ENCODE measurements at regions not wholly inside any gene's neighbourhood (a gene's known extent, or its start where the extent isn't known, plus 50 kb on each side); places are given as distances from the start of the nearest gene placed in this dataset.
"Not testable (repeated sequence)": the region's sequence is repeated elsewhere in the genome, so short reads cannot be mapped to it uniquely, and the experiment has no call there.

DNA sequence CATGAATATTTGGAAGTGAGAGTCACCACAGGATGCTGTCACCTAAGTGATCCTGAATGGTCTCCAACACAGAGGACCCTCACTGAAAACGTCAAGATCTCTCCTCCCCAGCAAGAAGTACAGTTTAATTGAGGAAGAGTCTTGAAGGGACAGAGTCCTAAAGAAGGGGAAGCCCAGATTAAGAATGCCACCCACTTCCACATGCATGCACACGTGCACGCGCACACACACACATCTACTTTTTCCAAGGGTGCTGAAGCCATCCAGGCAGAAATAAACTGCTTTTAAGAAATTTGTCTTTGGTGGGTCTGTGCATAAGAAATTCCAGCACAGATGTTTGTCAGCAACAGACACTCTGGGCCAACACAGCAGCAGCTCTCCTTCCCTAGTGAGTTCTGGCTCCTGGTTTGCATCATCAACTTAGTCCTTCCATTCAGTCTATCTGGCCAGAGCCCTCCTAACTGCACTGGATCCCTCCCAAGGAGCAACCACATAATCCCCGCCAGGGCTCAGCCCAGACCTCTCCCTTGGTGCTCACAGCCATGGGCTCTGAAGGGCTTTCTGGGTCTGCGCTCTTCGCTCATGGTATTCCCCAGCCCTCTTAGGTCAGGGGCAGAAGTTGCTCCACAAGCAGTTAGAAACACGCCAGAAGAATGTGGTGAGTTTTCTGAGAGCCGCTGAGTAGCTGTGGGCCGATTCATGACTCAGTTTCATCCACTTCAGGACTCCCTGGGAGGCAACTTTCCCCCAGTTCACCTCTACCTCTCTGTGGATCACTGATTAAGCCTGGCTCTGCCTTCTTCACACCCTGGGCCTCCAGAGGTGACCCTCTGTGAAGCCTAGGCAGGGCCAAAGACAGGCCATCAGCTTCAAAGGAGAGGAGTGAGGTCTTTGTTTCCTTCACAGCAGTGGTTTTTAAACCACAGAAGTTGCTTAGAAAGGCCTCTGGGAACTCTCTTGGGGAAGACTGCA is 132.6 kb upstream of the LIPC start:
- DNase-seq = no peak

DNA sequence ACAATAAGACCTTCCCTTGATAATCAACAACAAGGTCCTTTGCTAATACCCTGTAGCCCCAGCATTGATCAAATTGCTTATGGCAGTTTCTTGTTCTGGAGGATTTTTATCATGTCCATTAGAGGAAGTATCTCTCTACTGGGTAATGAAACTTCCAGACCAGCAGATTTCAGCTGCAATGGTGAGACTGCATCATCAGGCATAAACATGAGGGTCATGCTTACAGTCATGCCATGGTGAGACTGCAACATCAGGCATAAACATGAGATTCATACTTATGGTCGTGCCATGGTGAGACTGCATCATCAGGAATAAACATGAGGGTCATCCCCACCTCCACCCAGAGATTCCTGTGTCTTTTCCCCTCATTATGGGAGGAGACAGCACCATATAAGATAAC is 129.0 kb upstream of the LIPC start:
- no peak for DNase-seq

DNA sequence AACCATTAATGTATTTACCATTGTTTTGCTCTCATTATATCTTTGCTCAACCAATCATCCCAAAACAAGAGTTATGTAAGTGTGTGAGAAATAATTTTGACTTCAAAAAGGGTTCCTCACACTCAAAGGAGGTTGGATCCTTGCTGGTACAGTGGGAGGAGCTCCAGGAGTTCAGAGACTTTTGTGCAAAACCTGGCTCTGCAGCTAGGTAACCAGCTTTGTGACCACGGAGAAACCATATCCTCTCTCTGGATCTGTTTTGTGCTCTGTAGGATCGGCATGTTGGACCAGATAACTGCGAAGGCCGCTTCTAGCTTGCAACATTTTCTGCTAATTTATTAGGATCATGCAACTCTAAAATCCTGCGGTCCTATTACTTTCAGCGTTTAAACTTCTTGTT is 128.6 kb upstream of the LIPC start:
- no peak for DNase-seq

- DNase-seq = no peak
Measured at GRCh38 chr15:58306591-58307312, 125.0 kb upstream of the LIPC start.

- DNase-seq = no peak
Measured at GRCh38 chr15:58307313-58307961, 124.4 kb upstream of the LIPC start.

DNA sequence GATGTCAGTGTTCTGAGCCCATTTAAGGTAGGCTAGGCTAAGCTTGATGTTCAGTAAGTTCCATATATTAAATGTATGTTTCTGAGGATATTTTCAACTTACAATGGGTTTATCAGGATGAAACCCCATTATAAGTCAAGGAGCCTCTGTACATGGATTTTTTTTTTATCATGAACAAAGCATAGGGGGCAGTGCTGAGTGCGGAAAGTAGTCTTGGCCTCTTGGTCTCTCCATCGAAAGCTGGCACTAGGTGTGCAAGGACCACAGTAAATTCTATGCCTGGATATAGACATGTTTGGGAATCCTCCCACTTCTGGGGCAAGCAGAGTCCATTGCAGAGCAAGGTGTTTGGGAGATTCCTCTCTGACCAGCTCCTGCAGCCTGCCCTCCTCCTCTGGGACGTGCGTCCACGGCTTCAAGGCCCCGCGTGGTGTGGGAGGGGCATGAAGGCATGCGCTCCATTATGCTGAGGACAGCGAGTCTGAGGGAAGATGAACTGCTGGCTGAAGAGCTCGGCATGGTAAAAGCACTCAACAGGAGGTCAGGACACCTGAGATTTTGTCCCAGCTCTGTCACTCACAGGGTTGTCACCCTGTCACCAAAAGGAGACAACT is 122.9 kb upstream of the LIPC start:
- no peak for DNase-seq

GRCh38 chr15:58309963-58310928 is 121.5 kb upstream of the LIPC start:
- DNase-seq = no peak

- no peak for DNase-seq
Measured at GRCh38 chr15:58311556-58311955, 120.2 kb upstream of the LIPC start.

DNA sequence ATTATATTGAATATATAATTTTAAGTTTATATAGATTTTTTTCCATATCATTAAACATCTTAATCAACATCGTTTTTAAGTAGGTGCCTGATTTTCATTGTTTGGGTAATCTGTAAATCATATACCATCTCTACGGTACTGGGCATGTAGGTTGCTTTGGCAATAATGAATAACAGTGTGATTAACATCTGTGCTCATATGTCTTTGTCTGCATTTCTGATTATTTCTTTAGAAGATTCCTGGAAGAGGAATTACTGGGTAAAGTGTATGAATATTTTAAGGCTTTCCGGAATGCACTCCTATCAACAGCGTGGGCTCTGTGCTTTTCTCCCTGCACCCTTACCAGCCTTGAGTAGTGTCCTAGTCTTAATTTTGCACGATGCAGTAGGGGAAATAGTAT is 119.8 kb upstream of the LIPC start:
- DNase-seq = no peak

DNA sequence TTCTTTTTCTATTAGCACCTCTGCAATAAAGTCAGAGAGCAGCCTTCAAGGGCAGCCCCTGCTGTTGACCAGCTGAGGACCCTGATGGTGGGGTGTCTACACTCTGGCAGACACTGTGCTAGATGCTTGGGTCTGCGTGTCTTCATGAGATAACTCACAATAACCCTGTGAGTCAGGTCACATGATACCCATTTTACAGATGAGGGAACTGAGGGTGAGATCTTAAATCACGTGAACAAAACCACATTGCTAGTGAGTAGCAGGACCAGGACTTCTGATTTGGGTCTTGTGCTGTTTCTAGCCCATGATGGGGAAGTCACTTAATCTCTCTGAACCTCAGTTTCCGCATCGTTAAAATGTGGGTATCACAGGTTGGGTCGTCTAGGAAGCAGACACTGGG is 118.5 kb upstream of the LIPC start:
- no peak for DNase-seq

DNA sequence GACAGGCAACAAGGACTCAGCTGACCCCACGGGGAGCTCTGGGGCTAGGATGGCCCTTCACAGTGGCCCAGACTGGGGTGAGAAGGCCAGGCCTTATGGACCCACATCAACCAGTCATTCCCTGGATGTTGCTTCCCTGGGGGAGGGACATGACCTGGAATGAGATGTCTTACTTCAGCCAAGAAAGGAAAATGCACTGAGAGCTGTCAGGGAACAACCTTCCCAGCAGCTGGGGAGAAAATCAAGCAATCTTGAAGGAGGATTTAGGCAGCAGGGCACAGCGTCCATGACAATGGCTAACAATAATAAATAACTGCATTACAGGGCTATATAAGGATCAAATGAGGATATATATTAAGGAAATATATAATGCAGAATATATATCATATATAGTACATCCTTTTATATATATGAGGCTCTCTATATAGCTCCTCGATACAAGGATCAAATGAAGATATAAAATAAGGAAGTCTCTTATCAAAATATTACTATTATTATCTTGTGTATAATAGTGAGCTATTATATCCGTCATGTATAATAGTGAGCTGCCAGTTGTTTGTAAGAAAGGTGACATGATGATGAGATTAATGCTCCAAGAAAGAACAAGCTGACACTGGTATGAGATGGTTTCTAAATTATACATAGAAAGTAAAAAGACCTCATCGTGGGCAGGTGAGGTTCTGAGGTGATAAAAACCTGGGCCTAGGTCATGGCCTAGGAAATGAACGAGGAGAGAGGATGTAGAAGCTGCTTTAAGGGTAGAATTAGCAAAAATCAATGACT is 117.8 kb upstream of the LIPC start:
- DNase-seq = no peak

- no peak for DNase-seq
Measured at GRCh38 chr15:58314593-58315216, 117.1 kb upstream of the LIPC start.

GRCh38 chr15:58318517-58318916 is 113.3 kb upstream of the LIPC start:
- no peak for DNase-seq

DNA sequence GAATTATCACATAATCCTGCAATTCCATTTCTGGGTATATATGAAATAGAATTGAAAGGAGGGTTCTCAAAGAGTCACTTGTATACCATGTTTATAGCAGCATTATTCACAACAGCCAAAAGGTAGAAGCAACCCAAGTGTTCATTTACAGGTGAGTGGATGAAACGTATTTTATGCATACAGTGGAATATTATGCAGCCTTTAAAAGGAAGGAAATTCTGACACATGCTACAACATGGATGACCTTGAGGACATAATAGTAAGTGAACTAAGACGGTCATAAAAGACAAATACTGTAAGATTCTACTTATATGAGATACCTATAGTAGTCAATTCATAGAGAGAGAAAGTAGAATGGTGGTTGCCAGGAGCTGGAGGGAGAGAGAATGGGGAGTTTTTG is 110.8 kb upstream of the LIPC start:
- DNase-seq = no peak

- DNase-seq = no peak
Measured at GRCh38 chr15:58322253-58322652, 109.5 kb upstream of the LIPC start.

DNA sequence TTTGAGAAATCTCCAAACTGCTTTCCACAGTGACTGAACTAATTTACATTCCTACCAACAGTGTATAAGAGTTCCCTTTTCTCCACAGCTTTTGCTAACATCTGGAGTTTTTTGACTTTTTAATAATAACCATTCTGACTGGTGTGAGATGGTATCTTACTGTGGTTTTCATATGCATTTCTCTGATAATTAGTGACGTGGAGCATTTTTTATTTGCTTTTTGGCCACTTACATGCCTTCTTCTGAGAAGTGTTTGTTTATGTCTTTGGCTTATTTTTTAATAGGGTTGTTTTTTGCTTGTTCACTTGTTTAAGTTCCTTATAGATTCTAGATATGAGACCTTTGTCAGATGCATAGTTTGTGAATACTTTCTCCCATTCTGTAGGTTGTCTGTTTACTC is 108.5 kb upstream of the LIPC start:
- DNase-seq = not testable (repeated sequence)

GRCh38 chr15:58324533-58324932 is 107.3 kb upstream of the LIPC start:
- DNase-seq = no peak

GRCh38 chr15:58327958-58328357 is 103.8 kb upstream of the LIPC start:
- no peak for DNase-seq

DNA sequence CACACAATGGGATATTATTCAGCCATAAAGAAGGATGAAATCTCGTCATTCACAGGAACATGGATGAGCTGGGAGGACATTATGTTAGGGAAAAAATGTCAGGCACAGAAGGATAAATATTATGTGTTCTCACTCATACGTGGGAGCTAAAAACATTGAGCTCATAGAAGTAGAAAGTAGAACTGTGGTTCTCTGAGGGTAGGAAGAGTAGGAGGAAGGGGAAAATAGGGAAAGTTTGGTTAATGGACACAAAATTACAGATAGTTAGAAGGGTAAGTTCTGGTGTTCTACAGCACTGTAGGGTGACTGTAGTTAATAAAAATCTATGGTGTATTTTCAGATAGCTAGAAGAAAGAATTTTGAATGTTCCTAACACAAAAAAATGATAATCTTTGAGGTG is 102.6 kb upstream of the LIPC start:
- DNase-seq = no peak

GRCh38 chr15:58329781-58330671 is 101.8 kb upstream of the LIPC start:
- no peak for DNase-seq
